AG09309 (cell line): ENCODE measurements at regions not wholly inside any gene's neighbourhood (a gene's known extent, or its start where the extent isn't known, plus 50 kb on each side); places are given as distances from the start of the nearest gene placed in this dataset.

ENCODE experiments used
- DNase-seq: peaks from one replicate; pipeline ENCODE4 v3.0.0-alpha.2; 2010; ENCODE audit warnings: low read depth
- H3K4me3 ChIP-seq: 2 replicates; pipeline ENCODE4 v1.5.1; 2011; ENCODE audit warnings: mild to moderate bottlenecking, low read depth, low read length, moderate library complexity; ENCODE audit not compliant: control insufficient read depth
- TF ChIP-seq, protein P1 (sequence below): IDR thresholded peaks from 2 replicates; pipeline ENCODE4 v1.5.1; 2011; ENCODE audit warnings: mild to moderate bottlenecking, low read depth, low read length, inconsistent platforms; ENCODE audit not compliant: insufficient read depth, control insufficient read depth; ENCODE audit errors: missing control alignments

DNA sequence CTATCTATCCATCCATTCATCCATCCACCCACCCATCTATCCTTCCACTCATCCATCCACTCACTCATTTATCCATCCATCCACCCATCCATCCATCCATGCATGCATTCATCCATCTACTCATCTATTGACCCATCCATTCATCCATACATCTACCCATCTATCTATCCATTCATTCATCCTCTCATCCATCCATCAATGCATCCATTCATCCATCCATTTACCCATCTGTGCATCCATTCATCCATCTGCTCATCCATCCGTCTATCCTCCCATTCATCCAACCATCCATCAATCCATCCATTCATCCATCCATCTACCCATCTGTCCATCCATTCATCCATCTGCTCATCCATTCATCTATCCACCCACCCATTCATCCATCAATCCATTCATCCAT is 224.5 kb upstream of the MAF start:
- TF ChIP-seq, protein P1, sequence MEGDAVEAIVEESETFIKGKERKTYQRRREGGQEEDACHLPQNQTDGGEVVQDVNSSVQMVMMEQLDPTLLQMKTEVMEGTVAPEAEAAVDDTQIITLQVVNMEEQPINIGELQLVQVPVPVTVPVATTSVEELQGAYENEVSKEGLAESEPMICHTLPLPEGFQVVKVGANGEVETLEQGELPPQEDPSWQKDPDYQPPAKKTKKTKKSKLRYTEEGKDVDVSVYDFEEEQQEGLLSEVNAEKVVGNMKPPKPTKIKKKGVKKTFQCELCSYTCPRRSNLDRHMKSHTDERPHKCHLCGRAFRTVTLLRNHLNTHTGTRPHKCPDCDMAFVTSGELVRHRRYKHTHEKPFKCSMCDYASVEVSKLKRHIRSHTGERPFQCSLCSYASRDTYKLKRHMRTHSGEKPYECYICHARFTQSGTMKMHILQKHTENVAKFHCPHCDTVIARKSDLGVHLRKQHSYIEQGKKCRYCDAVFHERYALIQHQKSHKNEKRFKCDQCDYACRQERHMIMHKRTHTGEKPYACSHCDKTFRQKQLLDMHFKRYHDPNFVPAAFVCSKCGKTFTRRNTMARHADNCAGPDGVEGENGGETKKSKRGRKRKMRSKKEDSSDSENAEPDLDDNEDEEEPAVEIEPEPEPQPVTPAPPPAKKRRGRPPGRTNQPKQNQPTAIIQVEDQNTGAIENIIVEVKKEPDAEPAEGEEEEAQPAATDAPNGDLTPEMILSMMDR = no peak
- H3K4me3 ChIP-seq = no peak overlapping the region
- no peak for DNase-seq

DNA sequence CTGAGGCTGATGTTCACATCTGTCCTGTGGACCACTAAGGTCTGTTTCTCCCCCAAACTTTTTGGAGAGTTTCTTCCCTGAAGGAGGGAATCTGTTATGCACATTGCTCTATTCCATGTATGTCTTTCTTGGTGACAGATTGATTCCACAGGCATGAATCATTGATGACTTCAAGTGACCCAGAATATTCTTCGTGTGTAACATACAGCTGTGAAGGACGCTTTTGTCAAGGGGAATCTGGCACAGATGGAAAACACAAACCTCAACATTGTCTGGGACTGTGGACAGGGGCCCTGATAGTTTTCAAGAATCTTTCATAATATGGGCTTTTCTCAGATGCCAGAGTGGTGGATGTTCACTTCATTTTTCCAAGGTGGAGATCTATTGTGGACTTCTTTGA is 223.1 kb upstream of the MAF start:
- DNase-seq = no peak
- no peak overlapping the region for H3K4me3 ChIP-seq
- TF ChIP-seq, protein P1 = no peak

DNA sequence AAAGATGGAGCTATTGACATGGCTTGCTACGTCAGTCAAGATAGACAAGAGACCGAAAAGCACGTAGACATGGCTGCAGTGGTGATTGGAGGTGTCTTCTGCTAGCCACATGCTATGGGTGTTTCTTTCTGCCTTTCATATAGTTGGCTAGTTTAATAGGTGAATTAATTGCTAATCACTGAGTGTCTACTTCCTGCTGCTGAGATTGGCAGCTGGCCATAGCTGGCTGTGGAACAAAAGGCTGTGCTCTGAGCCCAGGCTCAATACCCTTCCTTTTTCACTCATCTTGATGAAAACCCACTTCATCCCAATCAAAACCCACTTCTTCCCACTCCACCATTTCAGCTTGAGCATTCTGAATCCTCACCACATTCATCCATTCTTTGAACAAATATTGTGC is 221.4 kb upstream of the MAF start:
- H3K4me3 ChIP-seq = no peak overlapping the region
- no peak for DNase-seq
- TF ChIP-seq, protein P1 = no peak

DNA sequence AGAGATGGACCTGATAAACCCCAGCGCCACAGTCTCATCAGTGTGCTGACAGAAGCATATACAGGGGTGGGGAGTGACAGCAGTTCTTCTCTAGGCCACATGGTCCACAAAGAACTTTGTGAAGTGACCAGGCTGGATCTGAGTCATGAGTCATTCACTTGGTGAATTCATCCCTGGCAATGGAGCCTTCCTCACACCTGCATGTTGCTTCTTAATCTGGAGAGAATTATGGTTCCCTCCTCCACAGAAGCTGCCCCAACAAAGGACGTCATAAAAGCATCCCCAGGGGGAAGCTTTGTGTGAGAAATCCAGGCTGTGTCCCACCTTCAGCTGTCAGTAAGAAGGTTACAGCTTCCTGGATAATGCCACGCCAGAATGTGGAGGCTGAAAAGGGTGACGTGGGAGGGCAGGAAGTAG is 215.6 kb upstream of the MAF start:
- TF ChIP-seq, protein P1 = no peak
- DNase-seq = no peak
- no peak overlapping the region for H3K4me3 ChIP-seq

DNA sequence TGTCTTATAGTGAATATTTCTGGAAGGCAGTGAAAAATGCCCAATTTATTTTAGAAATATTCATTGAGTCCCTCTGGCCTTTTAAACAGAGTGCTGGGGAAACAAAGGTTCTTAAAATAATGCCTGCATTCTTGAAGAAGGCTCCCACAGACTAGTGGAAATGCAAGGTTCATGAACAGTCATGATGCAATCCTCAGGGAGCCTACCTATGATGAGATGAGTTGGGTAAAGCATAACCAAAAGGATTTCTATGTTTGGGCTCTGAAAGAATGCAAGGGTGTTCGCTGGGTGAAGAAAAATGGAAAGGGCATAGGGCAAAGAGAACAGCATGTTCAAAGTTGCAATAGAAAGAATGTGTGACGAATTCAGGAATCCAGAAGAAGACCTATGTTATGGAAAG is 214.5 kb upstream of the MAF start:
- H3K4me3 ChIP-seq = no peak overlapping the region
- DNase-seq = no peak
- TF ChIP-seq, protein P1 = no peak

DNA sequence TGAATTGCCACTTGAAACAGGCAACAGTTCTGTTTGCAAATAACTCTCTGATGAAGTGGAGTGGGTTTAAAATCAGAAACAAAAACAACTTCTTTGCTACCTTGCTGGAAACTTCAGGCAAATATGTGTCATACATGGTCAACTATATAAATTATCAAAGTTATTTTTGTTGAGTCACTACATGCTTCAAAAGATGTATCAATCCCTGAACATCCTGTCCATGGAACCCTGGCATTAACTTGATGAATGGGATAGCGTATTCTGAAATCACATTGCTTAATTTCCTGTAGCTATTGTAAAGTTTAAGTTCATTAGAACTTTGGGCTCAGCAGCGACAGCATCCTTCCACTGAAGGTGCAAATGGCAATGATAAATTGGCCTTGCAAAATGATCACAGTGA is 213.6 kb upstream of the MAF start:
- no peak for DNase-seq
- TF ChIP-seq, protein P1 = no peak
- no peak overlapping the region for H3K4me3 ChIP-seq

DNA sequence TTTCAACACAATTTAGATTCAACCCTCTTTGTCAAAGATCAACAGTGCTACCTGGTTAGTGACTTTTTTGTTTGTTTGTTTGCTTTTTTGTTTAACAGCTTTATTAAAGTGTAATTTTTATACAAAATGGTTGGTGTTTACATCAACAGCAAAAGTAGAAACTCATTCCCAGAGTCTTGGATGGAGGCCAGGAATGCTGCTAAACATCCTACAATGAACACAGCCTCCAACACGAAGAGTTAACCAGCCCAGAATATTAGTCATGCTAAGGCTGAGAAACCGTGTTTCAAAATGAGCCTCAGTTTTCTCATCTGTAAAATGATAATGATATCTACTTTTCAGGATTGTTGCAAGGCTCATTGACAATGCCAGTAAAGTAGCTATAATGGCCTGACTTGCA is 211.0 kb upstream of the MAF start:
- DNase-seq = no peak
- no peak overlapping the region for H3K4me3 ChIP-seq
- TF ChIP-seq, protein P1 = no peak
